Spleen (tissue), 11 donors: ENCODE measurements at regions not wholly inside any gene's neighbourhood (a gene's known extent, or its start where the extent isn't known, plus 50 kb on each side); places are given as distances from the start of the nearest gene placed in this dataset.
"Not testable (repeated sequence)": the region's sequence is repeated elsewhere in the genome, so short reads cannot be mapped to it uniquely, and the experiment has no call there.

Source experiments
- DNase-seq: peaks from one replicate; pipeline ENCODE4 v3.0.0-alpha.2; 2020
- H3K27ac ChIP-seq, 8 donors: fragments of 200-600 bp; sonication (generic) in 7 of 8; 1 replicate in 4 of 8; 2 replicates in 4 of 8; pipeline versions ENCODE4 v1.5.0 to v1.8.0; 2016 to 2021; ENCODE audit warnings: inconsistent platforms in 4 of 8, mild to moderate bottlenecking in 4 of 8, moderate library complexity in 1 of 8
- H3K27me3 ChIP-seq, 7 donors: fragments of 200-600 bp; sonication (generic) in 6 of 7; replicated peaks in 1 of 7; 1 replicate in 4 of 7; 2 replicates in 3 of 7; pipeline versions ENCODE4 v1.5.0 to v1.8.0; 2016 to 2021; ENCODE audit warnings: inconsistent platforms in 3 of 7, mild to moderate bottlenecking in 1 of 7
- H3K36me3 ChIP-seq, 6 donors: fragments of 200-600 bp; sonication (generic) in 5 of 6; 1 replicate in 4 of 6; 2 replicates in 2 of 6; pipeline versions ENCODE4 v1.5.0 to v1.8.0; 2016 to 2021; ENCODE audit warnings: inconsistent platforms in 2 of 6
- H3K4me1 ChIP-seq, 6 donors: fragments of 200-600 bp; sonication (generic) in 5 of 6; 1 replicate in 3 of 6; 2 replicates in 3 of 6; pipeline versions ENCODE4 v1.5.0 to v1.8.0; 2016 to 2021; ENCODE audit warnings: inconsistent platforms in 3 of 6
- H3K4me3 ChIP-seq, 8 donors: fragments of 200-600 bp; sonication (generic) in 7 of 8; 1 replicate in 4 of 8; 2 replicates in 4 of 8; pipeline versions ENCODE4 v1.5.0 to v1.8.0; 2016 to 2021; ENCODE audit warnings: inconsistent platforms in 4 of 8, mild to moderate bottlenecking in 4 of 8, moderate library complexity in 2 of 8
- H3K9me3 ChIP-seq, 8 donors: fragments of 200-600 bp; sonication (generic) in 7 of 8; 1 replicate in 4 of 8; 2 replicates in 4 of 8; pipeline versions ENCODE4 v1.5.0 to v1.8.0; 2016 to 2021; ENCODE audit warnings: inconsistent platforms in 4 of 8
- CTCF ChIP-seq, 11 experiments: fragments of 200-600 bp in 7 of 11; fragments of 450-650 bp in 4 of 11; sonication (generic) in 4 of 11; IDR thresholded peaks in 8 of 11; conservative IDR thresholded peaks in 3 of 11; 1 replicate in 7 of 11; 2 replicates in 4 of 11; pipeline versions ENCODE4 v1.4.0 to v1.8.0; 2016 to 2021; ENCODE audit warnings: antibody characterized with exemption in 11 of 11, inconsistent platforms in 4 of 11, mild to moderate bottlenecking in 1 of 11
- POLR2A ChIP-seq, 3 donors: fragments of 450-650 bp; IDR thresholded peaks; one replicate each; pipeline ENCODE4 v1.5.1; 2017; ENCODE audit warnings: antibody characterized with exemption in 3 of 3, mild to moderate bottlenecking in 1 of 3
- WGBS, 5 donors: extraction: QIAGEN DNeasy Blood & Tissue Kit in 3 of 5; methylation state at CpG; one replicate each; pipeline versions ENCODE4 v1.1.5 to v1.1.7; 2013 to 2018; 5-methylcytosine and 5-hydroxymethylcytosine counted together
- intact Hi-C: fragments of 100-400 bp; cut with DNase I; formaldehyde crosslinking; loops from one replicate; pipeline ENCODE4 v1.15.0; 2023; ENCODE audit warnings: low total_unique reads
- donor health status: healthy with polysubstance abuse.
- donor health status: DM: no; HTN: no; CAD: no; lungs with moderate emphysema.
- donor health status: DM: no; HTN: no; CAD: no.
- donor health status: Bipolar disorder and iron deficiency.
- donor health status: healthy.
- donor health status: DM: no; HTN: no; CAD: no.
- donor health status: DM: yes; HTN: yes; CAD: no.

- DNase-seq, H3K27ac ChIP-seq, H3K9me3 ChIP-seq, H3K4me1 ChIP-seq, H3K27me3 ChIP-seq, H3K36me3 ChIP-seq, intact Hi-C loops, H3K4me3 ChIP-seq: not testable (repeated sequence)
- 83 to 94% (median 91%) methylated on average over 2 of the region's 18 CpGs; no CpG with 5 or more reads in 2 of the 5 donors for WGBS, 5 donors
Observed at GRCh38 chrX:10469-11458, 270.4 kb upstream of the PLCXD1 start.

DNA sequence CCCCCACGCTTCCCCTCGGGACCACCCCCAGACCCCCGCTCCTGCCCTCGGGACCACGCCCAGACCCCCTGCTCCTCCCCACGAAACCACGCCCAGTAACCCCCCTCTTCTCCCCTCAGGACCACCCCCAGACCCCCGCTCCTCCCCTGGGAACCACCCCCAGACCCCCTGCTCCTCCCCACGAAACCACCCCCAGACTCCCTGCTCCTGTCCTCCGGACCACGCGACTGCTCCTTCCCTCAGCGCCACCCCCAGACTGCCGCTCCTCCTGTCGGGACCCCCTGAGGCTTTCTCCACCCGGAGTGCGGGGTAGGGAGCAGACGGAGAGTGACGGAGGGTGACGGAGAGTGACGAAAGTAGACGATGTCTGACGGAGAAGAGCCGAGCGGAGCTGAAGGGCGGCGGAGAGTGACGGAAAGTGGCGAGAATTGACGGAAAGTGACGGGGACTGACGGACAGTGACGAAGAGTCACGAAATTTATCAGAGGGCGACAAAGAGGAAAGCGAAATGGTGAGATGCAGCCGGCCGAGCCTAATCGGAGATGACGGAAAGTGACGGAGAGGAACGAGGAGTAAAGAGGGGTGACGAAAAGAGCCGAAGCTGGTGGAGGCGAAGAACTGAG lies 267.2 kb upstream of the PLCXD1 start:
- H3K4me1 ChIP-seq, H3K4me3 ChIP-seq, H3K27me3 ChIP-seq, H3K36me3 ChIP-seq, H3K9me3 ChIP-seq, H3K27ac ChIP-seq, DNase-seq, intact Hi-C loops: not testable (repeated sequence)
- 67 to 85% (median 77%) methylated on average over 12 to 23 of the region's 45 CpGs; no CpG with 5 or more reads in 1 of the 5 donors for WGBS, 5 donors

- 50 to 95% methylated on average over 12 to 23 of the region's 39 CpGs; no CpG with 5 or more reads in 3 of the 5 donors for WGBS, 5 donors
- H3K27ac ChIP-seq, DNase-seq, intact Hi-C loops, H3K36me3 ChIP-seq, H3K27me3 ChIP-seq, H3K9me3 ChIP-seq, H3K4me1 ChIP-seq: not testable (repeated sequence)
- peak overlapping the region in 1 of 8 donors; percentile 54 for H3K4me3 ChIP-seq
Observed at GRCh38 chrX:14452-14851, 266.7 kb upstream of the PLCXD1 start.

DNA sequence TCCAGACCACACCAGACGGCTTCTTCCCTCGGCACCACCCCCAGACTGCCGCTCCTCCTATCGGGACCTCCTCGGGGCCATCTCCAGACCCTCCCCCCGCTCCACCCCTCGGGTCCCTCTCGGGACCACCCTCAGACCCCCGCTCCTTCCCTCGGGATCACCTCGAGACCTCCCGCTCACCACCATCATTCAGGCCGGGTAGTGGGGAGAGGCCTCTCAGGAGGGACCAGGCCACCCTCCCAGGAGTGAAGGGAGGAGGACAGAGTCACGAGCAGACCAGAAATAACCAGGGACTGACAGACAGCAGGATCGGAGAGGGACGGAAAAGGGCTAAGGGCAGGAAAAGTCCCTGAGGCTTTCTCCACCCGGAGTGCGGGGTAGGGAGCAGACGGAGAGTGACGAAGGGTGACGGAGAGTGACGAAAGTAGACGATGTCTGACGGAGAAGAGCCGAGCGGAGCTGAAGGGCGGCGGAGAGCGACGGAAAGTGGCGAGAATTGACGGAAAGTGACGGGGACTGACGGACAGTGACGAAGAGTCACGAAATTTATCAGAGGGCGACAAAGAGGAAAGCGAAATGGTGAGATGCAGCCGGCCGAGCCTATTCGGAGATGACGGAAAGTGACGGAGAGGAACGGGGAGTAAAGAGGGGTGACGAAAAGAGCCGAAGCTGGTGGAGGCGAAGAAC lies 262.3 kb upstream of the PLCXD1 start:
- H3K4me1 ChIP-seq, H3K9me3 ChIP-seq, H3K36me3 ChIP-seq, H3K27me3 ChIP-seq, H3K27ac ChIP-seq, intact Hi-C loops, H3K4me3 ChIP-seq: not testable (repeated sequence)
- WGBS, 5 donors, result 9 to 80% (median 32%) methylated on average over 6 to 21 of the region's 47 CpGs; no CpG with 5 or more reads in 1 of the 5 donors
- DNase-seq, result peak; percentile 79

GRCh38 chrX:19455-19827 lies 261.7 kb upstream of the PLCXD1 start:
- Histone ChIP-seq H3K4me3 (peak overlapping the region in 6 of 8 donors; percentile 11 to 65 (median 36)), H3K27ac (peak overlapping the region in 2 of 8 donors; percentile 21 to 26)
- H3K27me3 ChIP-seq, intact Hi-C loops, H3K4me1 ChIP-seq, H3K36me3 ChIP-seq, H3K9me3 ChIP-seq: not testable (repeated sequence)
- DNase-seq, result peak; percentile 75
- 0% methylated on average over 6 of the region's 41 CpGs; no CpG with 5 or more reads in 4 of the 5 donors for WGBS, 5 donors

DNA sequence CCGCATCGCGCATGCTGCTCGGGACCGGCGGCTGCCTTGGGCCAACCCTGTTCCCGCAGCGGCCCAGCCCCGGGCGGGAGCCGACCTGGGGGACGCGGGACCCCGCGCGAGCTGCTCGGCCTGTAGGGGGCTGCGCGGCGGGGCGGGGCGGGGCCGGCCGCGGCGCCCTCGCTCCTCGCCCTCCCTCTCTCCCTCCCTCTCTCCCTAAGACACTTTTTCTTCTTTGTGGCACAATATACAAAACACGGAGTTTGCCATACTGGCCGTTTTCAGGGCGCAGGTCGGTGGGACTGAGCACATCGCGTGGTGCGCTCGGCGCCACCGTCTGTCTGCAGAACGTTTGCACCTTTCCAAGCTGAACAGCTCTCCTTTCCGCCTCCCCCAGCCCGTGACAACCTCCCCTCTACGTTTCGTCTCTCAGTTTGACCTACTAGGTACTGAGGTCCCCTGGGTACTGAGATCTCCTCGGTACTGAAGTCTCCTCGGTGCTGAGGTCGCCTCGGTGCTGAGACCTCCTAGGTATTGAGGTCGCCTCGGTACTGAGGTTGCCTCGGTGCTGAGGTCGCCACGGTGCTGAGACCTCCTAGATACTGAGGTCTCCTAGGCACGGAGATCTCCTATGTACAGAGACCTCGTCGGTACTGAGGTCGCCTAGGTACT lies 261.1 kb upstream of the PLCXD1 start:
- peak; percentile 82 for DNase-seq
- WGBS, 5 donors, result 11 to 57% (median 24%) methylated on average over 36 to 55 of the region's 56 CpGs; no CpG with 5 or more reads in 1 of the 5 donors

GRCh38 chrX:24139-24538 lies 257.0 kb upstream of the PLCXD1 start:
- H3K9me3 ChIP-seq, H3K4me3 ChIP-seq, H3K36me3 ChIP-seq, H3K27ac ChIP-seq, intact Hi-C loops, H3K4me1 ChIP-seq, H3K27me3 ChIP-seq, DNase-seq: not testable (repeated sequence)
- no CpG with 5 or more reads among the region's 6 CpGs for WGBS, 5 donors

More for the DNA sequence above, 261.1 kb upstream of the PLCXD1 start:
- Histone ChIP-seq H3K27me3 (no peaks in the 10 kb centered on the region), H3K27ac (peak overlapping the region in 2 of 8 donors; percentile 21 to 26), H3K4me3 (peak overlapping the region in 6 of 8 donors; percentile 11 to 65 (median 36)), H3K9me3 (no peaks in the 10 kb centered on the region), H3K4me1 (no peaks in the 10 kb centered on the region), H3K36me3 (no peaks in the 10 kb centered on the region)
- intact Hi-C loops, result no loop called here
- TF ChIP-seq POLR2A (IDR thresholded peaks at IDR 0.05) (no peak), CTCF (IDR thresholded peaks at IDR 0.05 in 8 of 11, conservative IDR thresholded peaks at IDR 0.05 in 3 of 11) (peak in 2 of 11 experiments; percentile 10 to 14)
